WTC11 (cell line): ENCODE measurements at regions not wholly inside any gene's neighbourhood (a gene's known extent, or its start where the extent isn't known, plus 50 kb on each side); places are given as distances from the start of the nearest gene placed in this dataset.

Experiments used
- ATAC-seq: fragments of 200-7000 bp; cut with Tn5 transposase; 2 replicates; pipeline ENCODE4 v1.10.0; 2021; ENCODE audit warnings: mild to moderate bottlenecking, moderate library complexity
- CTCF ChIA-PET: fragments of 300-600 bp; sonication (Branson Sonifier 250); formaldehyde crosslinking; loops from one replicate; lab custom pipeline; 2021; ENCODE audit warnings: antibody characterized with exemption; lab: Charles Lee
- POLR2A ChIA-PET: fragments of 350-600 bp; sonication (Branson Sonifier 250); formaldehyde crosslinking; loops from one replicate; lab custom pipeline; 2021; ENCODE audit warnings: antibody characterized with exemption; lab: Charles Lee
- DNase-seq: peaks from one replicate; pipeline ENCODE4 v3.0.0; 2021; ENCODE audit warnings: low spot score
- H3K27ac Mint-ChIP-seq: 2 replicates; pipeline ENCODE4 v1.8.0; 2021; ENCODE audit warnings: mixed read lengths
- H3K27me3 Mint-ChIP-seq: 2 replicates; pipeline ENCODE4 v1.8.0; 2021; ENCODE audit warnings: low read depth, mild to moderate bottlenecking, moderate library complexity, mixed read lengths
- H3K36me3 Mint-ChIP-seq: 2 replicates; pipeline ENCODE4 v1.8.0; 2021; ENCODE audit warnings: mixed read lengths
- H3K4me1 Mint-ChIP-seq: 2 replicates; pipeline ENCODE4 v1.8.0; 2022; ENCODE audit warnings: mixed read lengths
- H3K4me3 Mint-ChIP-seq: 2 replicates; pipeline ENCODE4 v1.8.0; 2021; ENCODE audit warnings: mild to moderate bottlenecking, moderate library complexity, mixed read lengths
- H3K9me3 Mint-ChIP-seq: 2 replicates; pipeline ENCODE4 v1.8.0; 2021; ENCODE audit warnings: mixed read lengths
- CREM ChIP-seq: sonication (generic); formaldehyde crosslinking; IDR thresholded peaks from 2 replicates; pipeline ENCODE4 v1.8.1; 2022; ENCODE audit warnings: mild to moderate bottlenecking, missing genetic modification reagents, moderate library complexity
- CTCF ChIP-seq: fragments of 200-600 bp; IDR thresholded peaks from 2 replicates; pipeline ENCODE4 v1.8.0; 2022; ENCODE audit warnings: antibody characterized with exemption
- ELF4 ChIP-seq: sonication (generic); formaldehyde crosslinking; IDR thresholded peaks from 2 replicates; pipeline ENCODE4 v1.8.1; 2022; ENCODE audit warnings: low read depth, mild to moderate bottlenecking, moderate library complexity, missing genetic modification reagents
- EMX1 ChIP-seq: fragments of 250-450 bp; sonication (Bioruptor Pico); IDR thresholded peaks from 2 replicates; pipeline ENCODE4 v1.8.0; 2021; ENCODE audit warnings: mild to moderate bottlenecking
- FOXK1 ChIP-seq: sonication (generic); formaldehyde crosslinking; IDR thresholded peaks from 2 replicates; pipeline ENCODE4 v1.8.0; 2022; ENCODE audit warnings: mild to moderate bottlenecking, moderate library complexity, missing genetic modification reagents
- FOXP4 ChIP-seq: sonication (generic); formaldehyde crosslinking; IDR thresholded peaks from 2 replicates; pipeline ENCODE4 v1.8.0; 2022; ENCODE audit warnings: mild to moderate bottlenecking, missing genetic modification reagents
- MXD4 ChIP-seq: fragments of 250-450 bp; sonication (Bioruptor Pico); IDR thresholded peaks from 2 replicates; pipeline ENCODE4 v1.8.0; 2021; ENCODE audit warnings: mild to moderate bottlenecking, moderate library complexity, borderline replicate concordance
- NFYB ChIP-seq: sonication (generic); formaldehyde crosslinking; conservative IDR thresholded peaks from 2 replicates; pipeline ENCODE4 v1.8.0; 2022; ENCODE audit warnings: low read depth, missing genetic modification reagents
- PRDM15 ChIP-seq: sonication (generic); formaldehyde crosslinking; IDR thresholded peaks from 2 replicates; pipeline ENCODE4 v1.8.0; 2022; ENCODE audit warnings: missing genetic modification reagents
- SOX15 ChIP-seq: fragments of 250-450 bp; sonication (Bioruptor Pico); IDR thresholded peaks from 2 replicates; pipeline ENCODE4 v1.9.0; 2021; ENCODE audit warnings: mild to moderate bottlenecking
- TCF7 ChIP-seq: sonication (generic); formaldehyde crosslinking; IDR thresholded peaks from 2 replicates; pipeline ENCODE4 v1.8.0; 2022; ENCODE audit warnings: mild to moderate bottlenecking, low read depth, missing genetic modification reagents, moderate library complexity
- TF ChIP-seq, protein P1 (sequence below): sonication (generic); formaldehyde crosslinking; conservative IDR thresholded peaks from 2 replicates; pipeline ENCODE4 v1.8.1; 2022; ENCODE audit warnings: mild to moderate bottlenecking, missing genetic modification reagents
- TF ChIP-seq, protein P2 (sequence below): sonication (generic); formaldehyde crosslinking; conservative IDR thresholded peaks from 2 replicates; pipeline ENCODE4 v1.8.1; 2023; ENCODE audit warnings: mild to moderate bottlenecking, low read depth, missing genetic modification reagents, moderate library complexity
- TF ChIP-seq, protein P3 (sequence below): sonication (generic); formaldehyde crosslinking; IDR thresholded peaks from 2 replicates; pipeline ENCODE4 v1.8.1; 2022; ENCODE audit warnings: low read depth, missing genetic modification reagents, borderline replicate concordance

DNA sequence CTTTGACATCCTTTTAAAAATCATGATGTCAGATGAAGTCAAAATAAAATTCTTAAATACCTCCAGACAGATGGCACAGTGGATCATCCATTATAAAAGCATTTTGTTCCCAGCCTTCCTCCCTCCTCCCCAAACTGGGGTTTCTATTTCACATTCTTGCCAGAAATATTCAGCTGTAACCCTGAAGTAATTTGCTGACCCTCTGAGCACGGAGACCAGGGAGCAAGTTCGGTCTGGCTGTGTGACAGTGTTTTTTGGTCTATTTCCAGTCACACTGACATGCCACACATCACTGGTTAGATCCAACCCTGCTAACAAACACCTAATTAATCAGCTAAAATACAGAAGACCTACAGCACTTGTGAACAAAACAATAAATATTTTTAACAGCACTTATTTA lies 126.2 kb upstream of the DMRT1 start (continued):
- TF ChIP-seq, protein P1, sequence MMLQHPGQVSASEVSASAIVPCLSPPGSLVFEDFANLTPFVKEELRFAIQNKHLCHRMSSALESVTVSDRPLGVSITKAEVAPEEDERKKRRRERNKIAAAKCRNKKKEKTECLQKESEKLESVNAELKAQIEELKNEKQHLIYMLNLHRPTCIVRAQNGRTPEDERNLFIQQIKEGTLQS (CRISPR knock-in tag): no peak
- no peak for TF ChIP-seq MXD4 (CRISPR knock-in tag)

GRCh38 chr9:715743-716400 lies 125.6 kb upstream of the DMRT1 start:
- no peaks in the 10 kb centered on the region for H3K9me3 Mint-ChIP-seq
- DNase-seq (no peak), ATAC-seq (no peak)
- H3K4me1 Mint-ChIP-seq: peaks cover 15% of the 10 kb centered on the region
- no peak overlapping the region for H3K4me3 Mint-ChIP-seq
- ChIA-PET POLR2A (no interaction called here), CTCF (no interaction called here)
- no peak overlapping the region; the same call in 1 of the 2 replicates for H3K27ac Mint-ChIP-seq
- no peak for TF ChIP-seq CTCF
- no peak for TF ChIP-seq SOX15 (CRISPR knock-in tag)
- TF ChIP-seq TCF7: no peak
- TF ChIP-seq CREM (CRISPR knock-in tag): no peak
- no peak for TF ChIP-seq ELF4
- no peak for TF ChIP-seq FOXP4
- TF ChIP-seq, protein P2, sequence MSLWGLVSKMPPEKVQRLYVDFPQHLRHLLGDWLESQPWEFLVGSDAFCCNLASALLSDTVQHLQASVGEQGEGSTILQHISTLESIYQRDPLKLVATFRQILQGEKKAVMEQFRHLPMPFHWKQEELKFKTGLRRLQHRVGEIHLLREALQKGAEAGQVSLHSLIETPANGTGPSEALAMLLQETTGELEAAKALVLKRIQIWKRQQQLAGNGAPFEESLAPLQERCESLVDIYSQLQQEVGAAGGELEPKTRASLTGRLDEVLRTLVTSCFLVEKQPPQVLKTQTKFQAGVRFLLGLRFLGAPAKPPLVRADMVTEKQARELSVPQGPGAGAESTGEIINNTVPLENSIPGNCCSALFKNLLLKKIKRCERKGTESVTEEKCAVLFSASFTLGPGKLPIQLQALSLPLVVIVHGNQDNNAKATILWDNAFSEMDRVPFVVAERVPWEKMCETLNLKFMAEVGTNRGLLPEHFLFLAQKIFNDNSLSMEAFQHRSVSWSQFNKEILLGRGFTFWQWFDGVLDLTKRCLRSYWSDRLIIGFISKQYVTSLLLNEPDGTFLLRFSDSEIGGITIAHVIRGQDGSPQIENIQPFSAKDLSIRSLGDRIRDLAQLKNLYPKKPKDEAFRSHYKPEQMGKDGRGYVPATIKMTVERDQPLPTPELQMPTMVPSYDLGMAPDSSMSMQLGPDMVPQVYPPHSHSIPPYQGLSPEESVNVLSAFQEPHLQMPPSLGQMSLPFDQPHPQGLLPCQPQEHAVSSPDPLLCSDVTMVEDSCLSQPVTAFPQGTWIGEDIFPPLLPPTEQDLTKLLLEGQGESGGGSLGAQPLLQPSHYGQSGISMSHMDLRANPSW (CRISPR knock-in tag): no peak
- TF ChIP-seq EMX1 (CRISPR knock-in tag): no peak
- TF ChIP-seq FOXK1 (CRISPR knock-in tag): no peak
- TF ChIP-seq, protein P3, sequence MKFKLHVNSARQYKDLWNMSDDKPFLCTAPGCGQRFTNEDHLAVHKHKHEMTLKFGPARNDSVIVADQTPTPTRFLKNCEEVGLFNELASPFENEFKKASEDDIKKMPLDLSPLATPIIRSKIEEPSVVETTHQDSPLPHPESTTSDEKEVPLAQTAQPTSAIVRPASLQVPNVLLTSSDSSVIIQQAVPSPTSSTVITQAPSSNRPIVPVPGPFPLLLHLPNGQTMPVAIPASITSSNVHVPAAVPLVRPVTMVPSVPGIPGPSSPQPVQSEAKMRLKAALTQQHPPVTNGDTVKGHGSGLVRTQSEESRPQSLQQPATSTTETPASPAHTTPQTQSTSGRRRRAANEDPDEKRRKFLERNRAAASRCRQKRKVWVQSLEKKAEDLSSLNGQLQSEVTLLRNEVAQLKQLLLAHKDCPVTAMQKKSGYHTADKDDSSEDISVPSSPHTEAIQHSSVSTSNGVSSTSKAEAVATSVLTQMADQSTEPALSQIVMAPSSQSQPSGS (CRISPR knock-in tag): no peak
- no peak for TF ChIP-seq NFYB
- TF ChIP-seq PRDM15 (CRISPR knock-in tag): no peak
- H3K27me3 Mint-ChIP-seq: no peaks in the 10 kb centered on the region
- peaks cover 22% of the 10 kb centered on the region for H3K36me3 Mint-ChIP-seq
